KMS-11 (cell line): ENCODE measurements at regions not wholly inside any gene's neighbourhood (a gene's known extent, or its start where the extent isn't known, plus 50 kb on each side); places are given as distances from the start of the nearest gene placed in this dataset.

Experiments
- H2AFZ ChIP-seq: fragments of 200-600 bp; sonication (generic); 2 replicates; pipeline ENCODE4 v1.6.1; 2016; ENCODE audit warnings: antibody characterized with exemption, mixed run types, low read depth
- H3K27ac ChIP-seq: fragments of 200-600 bp; sonication (generic); 2 replicates; pipeline ENCODE4 v1.6.1; 2016; ENCODE audit warnings: mild to moderate bottlenecking, mixed run types
- H3K27me3 ChIP-seq: fragments of 200-600 bp; sonication (generic); 2 replicates; pipeline ENCODE4 v1.6.1; 2017; ENCODE audit warnings: mild to moderate bottlenecking, low read depth, mixed run types, moderate library complexity; ENCODE audit not compliant: insufficient read depth
- H3K36me3 ChIP-seq: fragments of 200-600 bp; sonication (generic); 2 replicates; pipeline ENCODE4 v1.6.1; 2017; ENCODE audit warnings: mild to moderate bottlenecking, mixed run types; ENCODE audit not compliant: insufficient read depth
- H3K4me1 ChIP-seq: fragments of 200-600 bp; sonication (generic); 2 replicates; pipeline ENCODE4 v1.6.1; 2016; ENCODE audit warnings: mild to moderate bottlenecking, low read depth, mixed run types; ENCODE audit not compliant: poor library complexity, severe bottlenecking
- H3K4me2 ChIP-seq: fragments of 200-600 bp; sonication (generic); 2 replicates; pipeline ENCODE4 v1.7.0; 2016; ENCODE audit warnings: mild to moderate bottlenecking, mixed run types
- H3K4me3 ChIP-seq: fragments of 200-600 bp; sonication (generic); IDR thresholded peaks from 2 replicates; pipeline ENCODE4 v1.6.1; 2017; ENCODE audit warnings: low read depth, low read length, mixed read lengths; ENCODE audit not compliant: insufficient read depth
- H3K79me2 ChIP-seq: fragments of 200-600 bp; sonication (generic); 2 replicates; pipeline ENCODE4 v1.6.1; 2016; ENCODE audit warnings: low read depth, mixed run types; ENCODE audit not compliant: insufficient read depth
- H3K9ac ChIP-seq: fragments of 200-600 bp; sonication (generic); 2 replicates; pipeline ENCODE4 v1.6.1; 2016; ENCODE audit warnings: mild to moderate bottlenecking, mixed run types
- H4K20me1 ChIP-seq: fragments of 200-600 bp; sonication (generic); 2 replicates; pipeline ENCODE4 v1.6.1; 2016; ENCODE audit warnings: mild to moderate bottlenecking, mixed run types; ENCODE audit not compliant: insufficient read depth
- CTCF ChIP-seq: fragments of 200-600 bp; sonication (generic); conservative IDR thresholded peaks from 2 replicates; pipeline ENCODE4 v1.6.1; 2017; ENCODE audit warnings: low read depth, mild to moderate bottlenecking, antibody characterized with exemption, low read length, moderate library complexity, mixed read lengths

- H2AFZ ChIP-seq: no peak overlapping the region
- H4K20me1 ChIP-seq: no peaks in the 10 kb centered on the region
- no peak overlapping the region for H3K4me3 ChIP-seq
- H3K4me2 ChIP-seq: no peak overlapping the region
- H3K4me1 ChIP-seq: no peaks in the 10 kb centered on the region
- H3K27me3 ChIP-seq: no peaks in the 10 kb centered on the region
- H3K79me2 ChIP-seq: no peaks in the 10 kb centered on the region
- no peak overlapping the region for H3K9ac ChIP-seq
- H3K27ac ChIP-seq: no peak overlapping the region
- no peak for TF ChIP-seq CTCF
- H3K36me3 ChIP-seq: no peaks in the 10 kb centered on the region
These were observed 880.1 kb upstream of the INTU start for GRCh38 chr4:126752702-126753101.

DNA sequence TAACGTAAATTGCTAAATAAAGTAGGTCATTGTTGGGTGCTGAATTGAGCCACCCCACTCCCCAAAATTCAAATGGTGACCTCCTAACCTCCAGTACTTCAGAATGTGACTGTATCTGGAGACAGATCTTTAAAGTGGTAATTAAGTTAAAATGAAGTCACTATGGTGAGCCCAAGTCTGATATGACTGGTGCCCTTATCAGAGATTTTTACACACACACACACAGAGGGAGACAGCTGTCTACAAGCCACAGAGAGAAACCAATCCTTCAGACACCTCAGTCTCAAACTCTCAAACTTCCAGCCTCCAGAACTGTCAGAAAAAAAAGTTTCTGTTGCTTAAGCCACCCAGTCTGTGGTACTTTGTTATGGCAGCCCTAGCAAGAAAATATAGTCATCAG is 879.2 kb upstream of the INTU start:
- Histone ChIP-seq H2AFZ (no peak overlapping the region), H3K27ac (no peak overlapping the region)

GRCh38 chr4:126755506-126755905 is 877.3 kb upstream of the INTU start:
- TF ChIP-seq CTCF: no peak
- H3K27me3 ChIP-seq: no peaks in the 10 kb centered on the region
- H2AFZ ChIP-seq: no peak overlapping the region
- H3K4me2 ChIP-seq: no peak overlapping the region
- H3K36me3 ChIP-seq: no peaks in the 10 kb centered on the region
- no peak overlapping the region for H3K9ac ChIP-seq
- H3K79me2 ChIP-seq: no peaks in the 10 kb centered on the region
- no peak overlapping the region for H3K27ac ChIP-seq
- H3K4me1 ChIP-seq: no peaks in the 10 kb centered on the region
- no peaks in the 10 kb centered on the region for H4K20me1 ChIP-seq
- H3K4me3 ChIP-seq: no peak overlapping the region

More for the DNA sequence above, 879.2 kb upstream of the INTU start:
- Histone ChIP-seq H3K27me3 (no peaks in the 10 kb centered on the region), H3K36me3 (no peaks in the 10 kb centered on the region), H3K9ac (no peak overlapping the region), H3K4me2 (no peak overlapping the region), H3K4me3 (no peak overlapping the region), H3K4me1 (no peaks in the 10 kb centered on the region), H3K79me2 (no peaks in the 10 kb centered on the region), H4K20me1 (no peaks in the 10 kb centered on the region)
- TF ChIP-seq CTCF: no peak

DNA sequence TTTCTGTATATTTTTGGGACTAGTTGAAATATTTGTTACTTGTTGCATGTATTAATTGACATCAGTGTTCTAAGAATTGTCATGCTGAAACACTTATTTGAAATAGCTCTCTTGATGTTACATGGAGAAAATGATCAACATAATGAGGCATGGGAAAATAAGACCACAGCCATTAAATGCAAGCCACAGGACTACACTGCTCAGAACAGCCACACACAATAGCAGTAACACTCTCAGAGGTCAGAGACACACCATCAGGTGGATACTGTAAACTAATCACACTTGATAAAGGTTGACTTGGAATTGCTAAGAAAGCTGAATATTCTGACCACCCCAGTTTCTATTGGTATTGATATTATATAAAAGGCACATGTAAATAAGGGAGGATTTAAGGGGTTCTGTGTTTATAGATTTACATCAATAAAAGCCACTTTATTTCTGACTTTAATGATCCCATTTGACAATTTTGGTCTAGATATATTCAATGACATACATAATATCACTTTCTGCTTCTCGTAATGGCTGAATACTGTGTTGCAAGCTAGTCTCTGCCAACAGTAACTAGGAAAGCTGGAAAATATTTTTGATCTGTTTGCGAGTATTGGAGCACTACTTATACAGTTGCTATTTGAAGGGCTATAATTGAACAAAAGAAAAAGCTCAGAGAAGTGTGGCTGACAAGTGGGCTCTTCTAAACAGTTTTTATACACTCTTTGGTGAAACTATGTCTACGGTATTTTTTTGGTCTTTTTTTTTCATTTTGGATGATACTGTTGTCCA is 876.5 kb upstream of the INTU start:
- Histone ChIP-seq H3K27me3 (no peaks in the 10 kb centered on the region), H3K79me2 (no peaks in the 10 kb centered on the region), H2AFZ (no peak overlapping the region), H3K27ac (no peak overlapping the region), H3K4me1 (no peaks in the 10 kb centered on the region), H4K20me1 (no peaks in the 10 kb centered on the region), H3K36me3 (no peaks in the 10 kb centered on the region), H3K9ac (no peak overlapping the region), H3K4me3 (no peak overlapping the region), H3K4me2 (no peak overlapping the region)
- TF ChIP-seq CTCF: no peak
